K562 (cell line): ENCODE measurements at regions not wholly inside any gene's neighbourhood (a gene's known extent, or its start where the extent isn't known, plus 50 kb on each side); places are given as distances from the start of the nearest gene placed in this dataset.

Experiments
- BRD9 ChIP-seq: fragments of 450-650 bp; IDR thresholded peaks from 2 replicates; pipeline ENCODE4 v1.6.1; 2018; ENCODE audit warnings: low read depth; ENCODE audit not compliant: partially characterized antibody
- CAMTA2 ChIP-seq: fragments of 250-450 bp; sonication (Bioruptor Pico); conservative IDR thresholded peaks from 2 replicates; pipeline ENCODE4 v1.5.1; 2022
- CCNT2 ChIP-seq: IDR thresholded peaks from 2 replicates; pipeline ENCODE4 v1.6.1; 2011; ENCODE audit warnings: borderline replicate concordance, low read depth, mild to moderate bottlenecking, moderate library complexity, mixed read lengths, low read length; ENCODE audit not compliant: insufficient read length; ENCODE audit errors: extremely low read depth
- DIDO1 ChIP-seq: fragments of 450-650 bp; IDR thresholded peaks from 2 replicates; pipeline ENCODE4 v1.6.1; 2016; ENCODE audit warnings: low read depth, missing biosample characterization, missing genetic modification characterization
- ILK ChIP-seq: fragments of 450-650 bp; IDR thresholded peaks from 2 replicates; pipeline ENCODE4 v1.6.1; 2016; ENCODE audit warnings: missing genetic modification characterization, low read depth, mild to moderate bottlenecking, missing compliant biosample characterization, moderate library complexity, borderline replicate concordance
- JUND ChIP-seq, 2 experiments: IDR thresholded peaks; 2 replicates in 1 of 2; 3 replicates in 1 of 2; pipeline ENCODE4 v1.6.1; 2011; ENCODE audit warnings: borderline replicate concordance in 2 of 2, low read depth in 2 of 2, low read length in 2 of 2, improper control_type of control experiment in 1 of 2, missing biosample characterization in 1 of 2, missing genetic modification characterization in 1 of 2, missing genetic modification reagents in 1 of 2
- KAT2B ChIP-seq: IDR thresholded peaks from one replicate; pipeline ENCODE4 v1.6.1; 2012; ENCODE audit warnings: low read depth, mild to moderate bottlenecking, control low read depth, inconsistent platforms, low read length, moderate library complexity
- L3MBTL2 ChIP-seq: fragments of 450-650 bp; IDR thresholded peaks from 2 replicates; pipeline ENCODE4 v1.6.1; 2016; ENCODE audit warnings: mild to moderate bottlenecking, moderate library complexity
- MLLT1 ChIP-seq, 2 experiments: fragments of 450-650 bp; IDR thresholded peaks; 2 replicates each; pipeline ENCODE4 v1.6.1; 2016
- MYC ChIP-seq, 2 experiments: fragments of 250-450 bp in 1 of 2; sonication (Bioruptor Pico) in 1 of 2; IDR thresholded peaks; 2 replicates each; pipeline versions ENCODE4 v1.5.1 to v1.6.1; 2012 to 2021; ENCODE audit warnings: low read depth in 2 of 2, borderline replicate concordance in 1 of 2, improper control_type of control experiment in 1 of 2, low read length in 1 of 2, mild to moderate bottlenecking in 1 of 2, moderate library complexity in 1 of 2
- NCOR1 ChIP-seq: fragments of 450-650 bp; IDR thresholded peaks from 2 replicates; pipeline ENCODE4 v1.6.1; 2016; ENCODE audit warnings: mild to moderate bottlenecking, moderate library complexity
- NFRKB ChIP-seq: fragments of 450-650 bp; IDR thresholded peaks from 2 replicates; pipeline ENCODE4 v1.6.1; 2016; ENCODE audit warnings: low read depth
- PHB ChIP-seq: fragments of 250-450 bp; sonication (Bioruptor Pico); IDR thresholded peaks from 2 replicates; pipeline ENCODE4 v1.5.0; 2021
- POU5F1 ChIP-seq: fragments of 150-350 bp; IDR thresholded peaks from 2 replicates; pipeline ENCODE4 v1.6.1; 2014; ENCODE audit warnings: borderline replicate concordance, low read length, low read depth, mild to moderate bottlenecking; ENCODE audit not compliant: partially characterized antibody
- PYGO2 ChIP-seq: fragments of 450-650 bp; IDR thresholded peaks from 2 replicates; pipeline ENCODE4 v1.6.1; 2016; ENCODE audit warnings: mild to moderate bottlenecking, missing genetic modification characterization, moderate library complexity, missing compliant biosample characterization
- STAT5B ChIP-seq: fragments of 250-450 bp; sonication (Bioruptor Pico); IDR thresholded peaks from 2 replicates; pipeline ENCODE4 v1.8.0; 2021; ENCODE audit warnings: mild to moderate bottlenecking, inconsistent platforms
- SUPT5H ChIP-seq: fragments of 450-650 bp; IDR thresholded peaks from 2 replicates; pipeline ENCODE4 v1.6.1; 2016
- TRIM24 ChIP-seq, 2 experiments: fragments of 450-650 bp; IDR thresholded peaks; 2 replicates each; pipeline ENCODE4 v1.6.1; 2016
- ZKSCAN1 ChIP-seq: fragments of 150-350 bp; IDR thresholded peaks from 2 replicates; pipeline ENCODE4 v1.6.1; 2016; ENCODE audit warnings: low read depth, low read length
- ZNF583 ChIP-seq: fragments of 250-450 bp; sonication (Bioruptor Pico); IDR thresholded peaks from 2 replicates; pipeline ENCODE4 v1.4.0; 2020
- ZNF644 ChIP-seq: fragments of 200-800 bp; sonication (Bioruptor generic); IDR thresholded peaks from 2 replicates; pipeline ENCODE4 v1.6.1; 2016; ENCODE audit warnings: low read depth, missing genetic modification characterization, missing compliant biosample characterization
- TF ChIP-seq, protein P1 (sequence below): fragments of 200-800 bp; sonication (Bioruptor generic); IDR thresholded peaks from 2 replicates; pipeline ENCODE4 v1.6.1; 2017; ENCODE audit warnings: missing genetic modification characterization, missing compliant biosample characterization
- TF ChIP-seq, protein P2 (sequence below): fragments of 450-650 bp; IDR thresholded peaks from 2 replicates; pipeline ENCODE4 v1.6.1; 2014; ENCODE audit warnings: low read depth, mild to moderate bottlenecking, moderate library complexity, borderline replicate concordance
- TF ChIP-seq, protein P3 (sequence below): IDR thresholded peaks from 2 replicates; pipeline ENCODE4 v1.6.1; 2011; ENCODE audit not compliant: insufficient read length; ENCODE audit errors: extremely low read depth

DNA sequence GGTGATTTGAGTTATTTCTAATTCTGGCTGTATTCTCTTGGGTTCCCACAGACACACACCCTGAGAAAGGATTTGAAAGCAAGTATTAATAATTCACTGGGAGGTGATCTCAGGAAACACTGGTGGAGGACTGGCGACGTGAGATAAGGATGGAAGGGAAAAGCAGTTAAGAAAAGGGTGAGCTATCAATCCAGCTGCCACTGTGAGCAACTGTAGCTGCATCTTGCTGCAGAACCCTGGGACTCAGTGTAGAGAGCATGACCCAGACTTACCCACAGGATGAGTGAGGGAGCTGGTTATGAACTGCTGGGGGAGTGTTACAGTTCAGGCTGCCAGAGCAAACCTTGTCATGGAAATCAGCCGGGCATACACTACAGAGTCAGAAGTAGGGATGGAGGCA lies 71.9 kb downstream of the RESF1 start (continued):
- TF ChIP-seq, protein P1, sequence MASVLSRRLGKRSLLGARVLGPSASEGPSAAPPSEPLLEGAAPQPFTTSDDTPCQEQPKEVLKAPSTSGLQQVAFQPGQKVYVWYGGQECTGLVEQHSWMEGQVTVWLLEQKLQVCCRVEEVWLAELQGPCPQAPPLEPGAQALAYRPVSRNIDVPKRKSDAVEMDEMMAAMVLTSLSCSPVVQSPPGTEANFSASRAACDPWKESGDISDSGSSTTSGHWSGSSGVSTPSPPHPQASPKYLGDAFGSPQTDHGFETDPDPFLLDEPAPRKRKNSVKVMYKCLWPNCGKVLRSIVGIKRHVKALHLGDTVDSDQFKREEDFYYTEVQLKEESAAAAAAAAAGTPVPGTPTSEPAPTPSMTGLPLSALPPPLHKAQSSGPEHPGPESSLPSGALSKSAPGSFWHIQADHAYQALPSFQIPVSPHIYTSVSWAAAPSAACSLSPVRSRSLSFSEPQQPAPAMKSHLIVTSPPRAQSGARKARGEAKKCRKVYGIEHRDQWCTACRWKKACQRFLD (CRISPR knock-in tag), result peak; percentile 96
- TF ChIP-seq ILK (tag), result no peak
- TF ChIP-seq SUPT5H, result no peak
- no peak for TF ChIP-seq KAT2B
- TF ChIP-seq, protein P2, sequence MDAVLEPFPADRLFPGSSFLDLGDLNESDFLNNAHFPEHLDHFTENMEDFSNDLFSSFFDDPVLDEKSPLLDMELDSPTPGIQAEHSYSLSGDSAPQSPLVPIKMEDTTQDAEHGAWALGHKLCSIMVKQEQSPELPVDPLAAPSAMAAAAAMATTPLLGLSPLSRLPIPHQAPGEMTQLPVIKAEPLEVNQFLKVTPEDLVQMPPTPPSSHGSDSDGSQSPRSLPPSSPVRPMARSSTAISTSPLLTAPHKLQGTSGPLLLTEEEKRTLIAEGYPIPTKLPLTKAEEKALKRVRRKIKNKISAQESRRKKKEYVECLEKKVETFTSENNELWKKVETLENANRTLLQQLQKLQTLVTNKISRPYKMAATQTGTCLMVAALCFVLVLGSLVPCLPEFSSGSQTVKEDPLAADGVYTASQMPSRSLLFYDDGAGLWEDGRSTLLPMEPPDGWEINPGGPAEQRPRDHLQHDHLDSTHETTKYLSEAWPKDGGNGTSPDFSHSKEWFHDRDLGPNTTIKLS, result peak; percentile 47; the same call in 1 of the 2 replicates
- TF ChIP-seq NCOR1, result peak; percentile 98
- no peak; the same call in 1 of the 2 replicates for TF ChIP-seq PYGO2
- TF ChIP-seq POU5F1, result no peak
- no peak for TF ChIP-seq DIDO1
- TF ChIP-seq NFRKB, result peak; percentile 43; the same call in 1 of the 2 replicates
- TF ChIP-seq ZKSCAN1, result peak; percentile 48; the same call in 1 of the 2 replicates
- no peak for TF ChIP-seq CAMTA2 (CRISPR knock-in tag)
- TF ChIP-seq PHB (CRISPR knock-in tag), result no peak
- TF ChIP-seq L3MBTL2, result peak; percentile 44; the same call in 1 of the 2 replicates
- peak; percentile 59 for TF ChIP-seq BRD9
- TF ChIP-seq MYC (IDR thresholded peaks at IDR 0.05; ENCODE audit: low read depth, low read length), result peak; percentile 68
- TF ChIP-seq MYC (CRISPR knock-in tag; IDR thresholded peaks at IDR 0.05; ENCODE audit: borderline replicate concordance, low read depth), result no peak
- TF ChIP-seq TRIM24 (IDR thresholded peaks at IDR 0.05), result peak; percentile 96 to 98
- TF ChIP-seq ZNF583 (CRISPR knock-in tag), result peak; percentile 55; the same call in 1 of the 2 replicates
- TF ChIP-seq CCNT2, result peak; percentile 49
- peak in 1 of 2 experiments; percentile 92; a peak in 2 of 4 replicates for TF ChIP-seq MLLT1 (IDR thresholded peaks at IDR 0.05)
- peak; percentile 83 for TF ChIP-seq JUND (IDR thresholded peaks at IDR 0.05; ENCODE audit: borderline replicate concordance, low read depth, low read length)
- peak; percentile 87; the same call in 2 of the 3 replicates for TF ChIP-seq JUND (tag; IDR thresholded peaks at IDR 0.05; ENCODE audit: borderline replicate concordance, low read depth, low read length)
- no peak for TF ChIP-seq STAT5B (CRISPR knock-in tag)
- 0 out of 2 replicates have a peak, but pooled peaks have one; percentile 64 for TF ChIP-seq ZNF644 (tag)
- TF ChIP-seq, protein P3, sequence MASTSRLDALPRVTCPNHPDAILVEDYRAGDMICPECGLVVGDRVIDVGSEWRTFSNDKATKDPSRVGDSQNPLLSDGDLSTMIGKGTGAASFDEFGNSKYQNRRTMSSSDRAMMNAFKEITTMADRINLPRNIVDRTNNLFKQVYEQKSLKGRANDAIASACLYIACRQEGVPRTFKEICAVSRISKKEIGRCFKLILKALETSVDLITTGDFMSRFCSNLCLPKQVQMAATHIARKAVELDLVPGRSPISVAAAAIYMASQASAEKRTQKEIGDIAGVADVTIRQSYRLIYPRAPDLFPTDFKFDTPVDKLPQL, result no peak
